HG03575 (cell line): ENCODE measurements at regions not wholly inside any gene's neighbourhood (a gene's known extent, or its start where the extent isn't known, plus 50 kb on each side); places are given as distances from the start of the nearest gene placed in this dataset.

Experiments used
- ATAC-seq: cut with Tn5 transposase; IDR thresholded peaks from one replicate; pipeline ENCODE4 v1.9.1; 2021; ENCODE audit not compliant: unreplicated experiment, insufficient number of reproducible peaks, low FRiP score; ENCODE audit errors: extremely low read depth

- ATAC-seq, result no peak
Measured at GRCh38 chr11:111059726-111060125, 185.8 kb upstream of the POU2AF2 start.

DNA sequence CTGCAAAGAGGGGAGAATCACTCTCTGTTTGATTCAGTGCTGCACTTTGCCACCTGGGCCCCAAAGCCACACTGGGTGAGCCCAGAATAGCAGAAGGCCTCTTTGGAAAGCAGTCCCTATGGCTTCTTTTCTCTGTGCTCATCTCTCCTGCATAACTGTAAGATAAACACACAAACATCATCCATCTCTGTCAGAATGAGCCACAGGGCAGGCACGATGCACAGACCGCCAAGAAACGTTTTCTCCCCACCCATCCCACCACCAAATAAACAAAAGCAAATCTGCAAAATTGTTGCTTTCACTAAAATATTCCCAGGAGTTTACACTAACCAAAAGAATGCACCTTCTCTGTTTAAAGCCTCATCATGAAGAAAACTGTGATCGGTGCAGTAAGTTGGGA lies 196.4 kb upstream of the POU2AF2 start:
- no peak for ATAC-seq

DNA sequence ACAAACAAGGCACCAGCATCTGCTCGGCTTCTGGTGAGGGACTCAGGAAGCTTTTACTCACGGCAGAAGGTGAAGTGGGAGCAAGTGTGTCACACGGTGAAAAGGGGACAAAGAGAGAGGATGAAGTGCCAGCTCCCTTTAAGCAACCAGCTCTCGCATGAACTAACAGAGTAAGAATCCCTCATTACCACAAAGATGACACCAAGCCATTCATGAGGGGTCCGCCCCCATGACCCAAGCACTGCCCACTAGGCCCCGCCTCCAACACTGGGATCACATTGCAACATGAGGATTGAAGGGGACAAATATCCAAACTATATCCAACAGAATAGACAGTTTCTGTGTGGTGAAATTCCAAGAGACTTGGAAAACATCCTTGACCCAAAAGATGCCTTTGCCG lies 198.2 kb upstream of the POU2AF2 start:
- no peak for ATAC-seq

- no peak for ATAC-seq
Measured at GRCh38 chr11:111046291-111046690, 199.2 kb upstream of the POU2AF2 start.

- no peak for ATAC-seq
Measured at GRCh38 chr11:111045874-111046273, 199.7 kb upstream of the POU2AF2 start.

GRCh38 chr11:111045407-111045803 lies 200.1 kb upstream of the POU2AF2 start:
- no peak for ATAC-seq

DNA sequence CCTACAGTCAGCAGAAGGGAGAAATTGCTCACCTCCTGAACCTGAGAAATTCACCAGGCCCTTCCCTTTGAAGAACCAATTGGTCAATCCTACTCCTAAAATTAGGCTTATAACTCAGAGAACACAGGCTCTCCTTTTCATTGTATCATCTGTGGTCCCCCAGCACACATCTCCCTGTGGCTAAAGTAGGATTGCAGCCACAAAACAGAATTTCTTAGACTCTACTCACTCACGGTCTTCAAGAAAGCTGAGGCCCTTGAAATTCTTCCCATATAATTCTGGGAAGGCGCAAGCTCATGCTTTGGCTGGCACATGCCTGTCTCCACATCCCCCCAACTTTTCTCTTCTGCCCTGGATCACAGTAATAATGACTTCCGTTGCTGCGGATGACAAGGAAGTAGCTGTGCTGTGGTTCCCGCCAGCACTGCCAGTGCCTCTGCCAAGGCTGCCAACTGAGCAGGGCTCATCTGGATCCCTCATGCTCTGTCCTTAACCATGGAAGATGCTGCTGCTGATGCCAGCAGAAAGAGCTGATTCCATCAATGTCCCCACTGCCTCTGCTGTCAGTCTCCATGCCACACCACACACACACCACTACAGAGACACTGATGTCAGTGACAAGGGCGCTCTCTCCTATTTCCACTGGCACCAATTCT lies 200.6 kb upstream of the POU2AF2 start:
- no peak for ATAC-seq

DNA sequence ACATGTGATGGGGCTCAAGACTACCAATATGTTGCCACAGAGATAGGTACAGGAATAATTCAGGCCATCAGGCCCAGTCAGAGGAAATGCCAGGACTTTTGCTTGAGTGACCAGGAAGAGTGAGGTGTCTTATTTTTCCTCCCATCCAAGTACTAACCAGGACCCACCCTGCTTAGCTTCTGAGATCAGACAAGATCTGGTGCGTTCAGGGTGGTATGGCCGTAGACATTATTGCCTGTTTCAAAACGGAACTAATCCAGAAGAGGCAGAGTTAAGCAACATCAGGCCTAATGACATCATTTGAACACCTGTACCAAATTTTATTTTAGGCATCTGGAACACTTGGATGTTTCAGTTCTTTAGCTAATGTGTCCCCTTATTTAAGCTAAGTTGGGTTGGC lies 205.5 kb upstream of the POU2AF2 start:
- ATAC-seq, result no peak

- no peak for ATAC-seq
Measured at GRCh38 chr11:111035746-111036145, 209.8 kb upstream of the POU2AF2 start.

GRCh38 chr11:111026241-111026640 lies 219.3 kb upstream of the POU2AF2 start:
- ATAC-seq, result no peak

GRCh38 chr11:111021131-111021530 lies 224.4 kb upstream of the POU2AF2 start:
- ATAC-seq, result no peak

GRCh38 chr11:111019871-111020670 lies 225.5 kb upstream of the POU2AF2 start:
- no peak for ATAC-seq

DNA sequence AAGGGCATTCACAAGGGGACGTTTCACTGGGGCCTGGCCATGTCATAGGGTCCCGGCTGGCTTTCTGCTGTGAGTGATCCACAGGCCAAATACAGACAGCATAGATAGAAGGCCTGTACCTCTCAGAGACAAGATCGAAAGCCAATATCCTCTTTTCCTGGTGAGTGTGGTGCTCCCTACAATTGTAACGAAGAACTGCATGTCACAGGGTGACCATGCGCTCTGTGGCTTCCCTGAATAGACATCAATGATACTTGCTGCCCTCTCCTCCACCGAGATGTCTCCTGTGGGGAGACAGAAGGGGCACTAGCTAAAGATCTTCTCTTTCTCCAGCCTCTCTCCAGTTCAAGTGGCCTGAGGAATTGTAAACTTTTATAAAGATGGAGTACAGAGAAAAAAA lies 226.1 kb upstream of the POU2AF2 start:
- no peak for ATAC-seq

DNA sequence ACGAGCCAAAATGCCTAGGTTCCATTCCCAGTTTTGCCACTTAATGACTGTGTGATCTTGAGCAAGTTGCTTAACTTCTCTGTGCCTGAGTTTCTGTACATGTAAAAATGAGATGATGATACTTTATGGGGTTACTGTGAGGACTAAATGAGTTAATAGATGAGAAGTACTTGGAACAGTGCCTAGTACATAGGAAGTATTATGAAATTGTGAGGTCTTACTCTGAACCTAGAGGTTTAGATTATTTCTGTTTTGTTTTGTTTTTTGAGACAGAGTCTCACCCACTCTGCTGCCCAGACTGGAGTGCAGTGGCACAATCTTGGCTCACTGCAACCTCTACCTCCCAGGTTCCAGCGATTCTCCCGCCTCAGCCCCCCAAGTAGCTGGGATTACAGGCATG lies 227.0 kb upstream of the POU2AF2 start:
- ATAC-seq, result no peak

GRCh38 chr11:111012491-111012890 lies 233.0 kb upstream of the POU2AF2 start:
- ATAC-seq, result no peak

- ATAC-seq, result no peak
Measured at GRCh38 chr11:111011275-111011594, 234.3 kb upstream of the POU2AF2 start.

DNA sequence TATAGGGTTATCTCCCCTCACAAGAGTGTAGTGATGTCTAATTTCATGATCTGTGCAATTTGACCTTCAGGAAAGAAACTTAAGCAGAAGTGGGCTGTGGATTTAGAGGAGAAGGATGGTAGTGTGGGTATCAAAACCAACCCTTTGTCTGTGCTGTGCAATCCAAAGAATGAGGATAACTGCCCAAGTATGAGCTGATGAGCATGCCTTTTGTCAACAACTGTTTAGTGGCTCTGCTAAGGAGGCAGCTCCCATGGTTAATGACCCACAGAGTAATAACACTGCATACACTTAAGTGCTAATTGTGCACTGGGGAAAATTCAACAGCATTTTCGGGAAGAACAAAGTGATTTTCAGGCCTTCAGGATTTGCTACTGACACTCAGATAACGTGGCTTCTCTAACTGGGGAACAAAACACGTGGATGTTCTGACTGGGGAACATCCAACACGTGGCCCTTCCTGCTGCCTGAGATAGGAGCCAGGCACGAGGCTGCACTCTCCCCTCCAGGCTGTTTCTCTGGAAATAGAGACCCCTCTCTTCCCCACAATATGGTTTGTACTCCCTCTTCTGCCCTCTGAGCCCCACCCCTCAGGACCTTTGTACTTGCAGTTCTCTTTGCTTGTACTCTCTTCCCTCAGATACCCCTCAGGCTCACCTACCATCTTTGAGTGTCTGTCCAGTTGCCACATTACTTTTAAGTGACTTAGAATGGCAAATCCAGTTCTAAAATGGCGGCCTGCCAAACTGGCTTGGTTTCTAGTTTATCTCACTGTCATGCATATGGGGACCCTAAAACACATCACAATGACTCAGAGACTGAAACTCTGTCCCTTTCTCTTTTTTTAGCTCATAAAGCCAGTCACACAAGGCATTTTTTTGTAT lies 234.9 kb upstream of the POU2AF2 start:
- no peak for ATAC-seq

DNA sequence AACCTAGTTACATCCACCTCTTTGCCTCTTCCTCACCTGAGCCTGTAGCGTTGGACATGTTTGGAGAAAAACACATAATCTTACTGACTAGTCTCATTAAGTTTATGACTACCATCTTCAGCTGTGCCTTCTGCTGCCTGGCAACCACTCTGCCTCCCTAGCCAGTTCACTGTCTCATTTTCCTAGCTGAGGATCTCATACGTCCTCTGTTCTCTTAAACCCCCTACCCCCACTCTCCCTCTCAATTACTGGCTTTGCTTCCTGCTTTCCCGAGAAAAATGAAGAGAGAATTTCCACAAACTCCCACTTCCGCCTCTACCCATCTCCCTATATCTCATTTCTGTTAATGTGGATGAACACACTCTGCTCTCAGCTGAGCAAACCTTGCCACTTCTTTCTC lies 239.3 kb upstream of the POU2AF2 start:
- no peak for ATAC-seq

GRCh38 chr11:111001986-111002611 lies 243.4 kb upstream of the POU2AF2 start:
- no peak for ATAC-seq

DNA sequence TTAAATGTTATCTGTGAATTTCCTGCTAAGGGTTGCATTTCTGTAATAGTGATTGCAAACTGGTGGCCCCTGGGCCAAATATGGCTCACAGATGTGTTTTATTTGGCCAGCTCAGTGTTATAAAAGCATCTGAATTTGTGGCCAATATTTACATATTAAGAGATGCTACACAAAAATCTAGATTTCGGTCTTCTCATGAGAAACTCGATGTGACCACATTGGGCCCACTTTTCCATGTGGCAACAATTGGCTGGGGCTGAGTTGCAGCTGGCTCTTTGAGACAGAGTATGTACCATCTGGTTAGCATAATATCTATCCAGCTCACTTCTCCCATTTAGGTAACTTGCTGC lies 244.5 kb upstream of the POU2AF2 start:
- ATAC-seq, result no peak
